MCF 10A (cell line): ENCODE measurements at regions not wholly inside any gene's neighbourhood (a gene's known extent, or its start where the extent isn't known, plus 50 kb on each side); places are given as distances from the start of the nearest gene placed in this dataset.

Experiments used
- BruUV-seq: library from RNA; stranded (reverse); fragments of 400-500 nt; replicated peaks from 2 replicates; lab custom pipeline; 2021; lab: Mats Ljungman, UMichigan
- CTCF ChIA-PET: fragments of 300-600 bp; sonication (Branson Sonifier 250); formaldehyde crosslinking; extraction: SDS; loops from one replicate; lab custom pipeline; 2021; ENCODE audit warnings: antibody characterized with exemption, inconsistent platforms; lab: Yijun Ruan, JAX
- POLR2A ChIA-PET: fragments of 300-600, 350-650 bp; sonication (Branson Sonifier 250); formaldehyde crosslinking; extraction: SDS; loops from one replicate; lab custom pipeline; 2020; ENCODE audit warnings: antibody characterized with exemption, inconsistent platforms; lab: Yijun Ruan, JAX
- DNase-seq: peaks from one replicate; pipeline ENCODE4 v3.0.0-alpha.2; 2018; ENCODE audit not compliant: unreplicated experiment
- H3K27ac Mint-ChIP-seq: one replicate; pipeline ENCODE4 v1.8.0; 2022; ENCODE audit warnings: mild to moderate bottlenecking, low read depth, mixed read lengths; ENCODE audit not compliant: unreplicated experiment
- H3K27me3 Mint-ChIP-seq: one replicate; pipeline ENCODE4 v1.8.0; 2022; ENCODE audit warnings: mixed read lengths; ENCODE audit not compliant: insufficient read depth, unreplicated experiment
- H3K36me3 Mint-ChIP-seq: one replicate; pipeline ENCODE4 v1.8.0; 2022; ENCODE audit warnings: mild to moderate bottlenecking, moderate library complexity, mixed read lengths; ENCODE audit not compliant: insufficient read depth, unreplicated experiment
- H3K4me1 Mint-ChIP-seq: one replicate; pipeline ENCODE4 v1.8.0; 2022; ENCODE audit warnings: mixed read lengths; ENCODE audit not compliant: insufficient read depth, unreplicated experiment
- H3K4me3 Mint-ChIP-seq: one replicate; pipeline ENCODE4 v1.8.0; 2022; ENCODE audit warnings: mild to moderate bottlenecking, moderate library complexity, mixed read lengths; ENCODE audit not compliant: unreplicated experiment
- H3K9me3 Mint-ChIP-seq: one replicate; pipeline ENCODE4 v1.8.0; 2022; ENCODE audit warnings: mixed read lengths; ENCODE audit not compliant: unreplicated experiment
- CTCF ChIP-seq: fragments of 200-600 bp; IDR thresholded peaks from one replicate; pipeline ENCODE4 v1.8.0; 2022; ENCODE audit warnings: antibody characterized with exemption, mild to moderate bottlenecking; ENCODE audit not compliant: unreplicated experiment
- intact Hi-C: fragments of 100-400 bp; cut with micrococcal nuclease; formaldehyde crosslinking; loops from 2 replicates; pipeline ENCODE4 v1.14.1; 2022

GRCh38 chr4:169885893-169886292, 128.1 kb upstream of the HPF1 start:
- CTCF ChIA-PET, result no interaction called here
- H3K4me3 Mint-ChIP-seq, result no peak overlapping the region
- no TSS peak for BruUV-seq

GRCh38 chr4:169881769-169882168, 124.0 kb upstream of the HPF1 start:
- Mint-ChIP-seq H3K4me3 (no peak overlapping the region), H3K9me3 (no peaks in the 10 kb centered on the region), H3K36me3 (no peaks in the 10 kb centered on the region), H3K27ac (no peak overlapping the region), H3K27me3 (no peaks in the 10 kb centered on the region), H3K4me1 (no peaks in the 10 kb centered on the region)
- CTCF ChIA-PET, result no interaction called here
- BruUV-seq, result no TSS peak
- intact Hi-C loops, result no loop called here
- TF ChIP-seq CTCF, result no peak
- POLR2A ChIA-PET, result no interaction called here
- no peak for DNase-seq

More at GRCh38 chr4:169885893-169886292, 128.1 kb upstream of the HPF1 start:
- no peaks in the 10 kb centered on the region for H3K36me3 Mint-ChIP-seq
- intact Hi-C loops, result no loop called here
- no peaks in the 10 kb centered on the region for H3K4me1 Mint-ChIP-seq
- no peaks in the 10 kb centered on the region for H3K27me3 Mint-ChIP-seq
- DNase-seq, result no peak
- H3K27ac Mint-ChIP-seq, result no peak overlapping the region
- POLR2A ChIA-PET, result interaction anchor here (0.6 kb wide), 1 partner anchor 25 kb away, joined by 3 read pairs; no protein-coding TSS in a partner anchor
- no peak for TF ChIP-seq CTCF
- no peaks in the 10 kb centered on the region for H3K9me3 Mint-ChIP-seq

GRCh38 chr4:169870507-169870906, 112.8 kb upstream of the HPF1 start:
- no peaks in the 10 kb centered on the region for H3K27me3 Mint-ChIP-seq
- BruUV-seq, result no TSS peak
- ChIA-PET POLR2A (interaction anchor here (1.2 to 1.5 kb wide), 2 partner anchors 9 to 14 kb away, joined by 3 to 4 read pairs; no protein-coding TSS in a partner anchor), CTCF (interaction anchor here (0.6 to 1.5 kb wide), 3 partner anchors 60 to 260 kb away, joined by 3 to 4 read pairs (median 3); no protein-coding TSS in a partner anchor)
- no peak overlapping the region for H3K4me3 Mint-ChIP-seq
- H3K27ac Mint-ChIP-seq, result no peak overlapping the region
- no peak for TF ChIP-seq CTCF
- no peak for DNase-seq
- H3K36me3 Mint-ChIP-seq, result no peaks in the 10 kb centered on the region
- no peaks in the 10 kb centered on the region for H3K4me1 Mint-ChIP-seq
- intact Hi-C loops, result no loop called here
- H3K9me3 Mint-ChIP-seq, result no peaks in the 10 kb centered on the region

GRCh38 chr4:169869490-169869889, 111.7 kb upstream of the HPF1 start:
- Mint-ChIP-seq H3K27ac (no peak overlapping the region), H3K4me1 (no peaks in the 10 kb centered on the region), H3K36me3 (no peaks in the 10 kb centered on the region), H3K9me3 (no peaks in the 10 kb centered on the region), H3K4me3 (no peak overlapping the region), H3K27me3 (no peaks in the 10 kb centered on the region)
- no peak for TF ChIP-seq CTCF
- no peak for DNase-seq
- intact Hi-C loops, result no loop called here
- no TSS peak for BruUV-seq
- ChIA-PET POLR2A (interaction anchor here (1.2 to 1.5 kb wide), 2 partner anchors 8 to 15 kb away, joined by 3 to 4 read pairs; no protein-coding TSS in a partner anchor), CTCF (interaction anchor here (1.5 kb wide), 1 partner anchor 59 kb away, joined by 4 read pairs; no protein-coding TSS in a partner anchor)
